SK-N-MC (cell line): ENCODE measurements at regions not wholly inside any gene's neighbourhood (a gene's known extent, or its start where the extent isn't known, plus 50 kb on each side); places are given as distances from the start of the nearest gene placed in this dataset.

Source experiments
- EZH2 ChIP-seq: fragments of 200-600 bp; sonication (generic); IDR thresholded peaks from one replicate; pipeline ENCODE4 v1.6.1; 2017; ENCODE audit warnings: antibody characterized with exemption
- POLR2AphosphoS5 ChIP-seq: IDR thresholded peaks from 2 replicates; pipeline ENCODE4 v1.6.1; 2012; ENCODE audit warnings: mild to moderate bottlenecking, low read depth, low read length, borderline replicate concordance

GRCh38 chr10:30788307-30788706 is 158.8 kb upstream of the LYZL2 start:
- TF ChIP-seq EZH2 (no peak), POLR2AphosphoS5 (no peak)
